GM18870 (cell line): ENCODE measurements at regions not wholly inside any gene's neighbourhood (a gene's known extent, or its start where the extent isn't known, plus 50 kb on each side); places are given as distances from the start of the nearest gene placed in this dataset.

Experiments used
- ATAC-seq: cut with Tn5 transposase; IDR thresholded peaks from one replicate; pipeline ENCODE4 v1.9.1; 2021; ENCODE audit warnings: moderate library complexity; ENCODE audit not compliant: unreplicated experiment

DNA sequence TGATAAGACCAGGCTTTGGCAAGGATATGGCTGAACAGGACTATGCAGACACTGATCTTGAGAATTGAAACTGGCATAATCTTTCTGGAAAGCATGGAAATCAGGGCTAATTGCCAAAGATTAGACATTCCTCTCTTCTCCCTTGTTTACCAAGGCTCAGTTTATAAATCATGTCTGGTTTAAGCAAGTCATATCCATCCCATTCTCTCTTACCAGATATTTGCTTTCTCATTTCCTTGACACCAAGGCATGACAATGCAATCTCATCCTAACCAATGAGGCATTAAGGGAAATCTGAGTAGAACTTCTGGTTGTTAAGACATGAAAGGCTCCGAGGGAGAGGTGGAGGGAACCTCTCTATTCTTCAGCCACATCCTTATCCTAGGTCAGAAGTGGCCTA, 110.3 kb upstream of the CEP85L start:
- ATAC-seq, result no peak

DNA sequence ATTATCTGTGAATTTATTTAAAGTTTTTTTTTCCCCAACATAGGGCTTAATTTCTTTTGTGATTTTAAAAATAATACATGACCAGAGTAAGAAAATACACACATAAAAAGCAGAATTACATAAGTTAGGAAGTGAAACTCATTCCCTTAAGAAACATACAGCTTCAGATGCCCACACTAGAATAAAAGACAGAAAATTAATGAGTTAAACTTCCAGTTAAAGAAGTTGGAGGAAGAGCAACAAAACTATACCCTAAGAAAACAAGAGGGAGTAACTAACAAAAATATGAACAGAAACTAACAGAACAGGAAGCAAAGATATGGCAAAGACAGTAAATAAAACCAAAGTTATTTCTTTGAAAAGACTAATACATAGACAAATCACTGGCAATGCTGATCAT, 107.6 kb upstream of the CEP85L start:
- ATAC-seq, result no peak

DNA sequence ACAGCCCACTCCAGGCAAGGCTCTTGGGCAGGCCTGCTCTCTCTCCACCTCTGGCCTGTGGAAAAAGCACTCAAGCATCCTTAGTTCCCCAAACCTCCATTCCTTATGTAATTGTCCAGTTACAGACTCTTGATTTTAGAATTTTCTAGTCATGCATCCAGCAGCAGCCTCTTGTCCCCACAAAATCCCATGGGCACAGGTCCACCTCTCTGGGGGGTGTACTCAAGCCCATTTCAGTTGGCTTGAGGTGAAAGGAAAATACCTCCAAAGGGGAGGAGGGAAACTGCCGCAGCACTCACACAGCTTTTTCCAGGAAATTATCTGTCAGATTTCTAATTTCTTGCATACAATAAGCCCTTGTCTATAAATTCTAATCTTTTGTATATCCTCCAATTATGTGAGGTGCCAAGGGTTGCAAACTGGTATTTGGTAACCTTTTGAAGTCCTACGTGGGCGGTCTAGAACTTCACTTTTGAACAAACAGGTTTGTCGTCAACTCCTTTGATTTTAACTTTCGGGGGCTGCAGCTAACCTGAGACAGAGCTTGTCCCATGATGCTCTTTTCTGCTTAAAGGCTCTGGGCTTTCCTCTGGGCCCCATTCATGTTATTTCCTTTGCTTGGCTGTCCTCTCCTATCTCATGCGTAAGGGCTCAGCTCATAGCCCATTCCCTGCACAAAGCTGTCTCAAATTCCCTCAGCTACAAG, 104.7 kb upstream of the CEP85L start:
- no peak for ATAC-seq

DNA sequence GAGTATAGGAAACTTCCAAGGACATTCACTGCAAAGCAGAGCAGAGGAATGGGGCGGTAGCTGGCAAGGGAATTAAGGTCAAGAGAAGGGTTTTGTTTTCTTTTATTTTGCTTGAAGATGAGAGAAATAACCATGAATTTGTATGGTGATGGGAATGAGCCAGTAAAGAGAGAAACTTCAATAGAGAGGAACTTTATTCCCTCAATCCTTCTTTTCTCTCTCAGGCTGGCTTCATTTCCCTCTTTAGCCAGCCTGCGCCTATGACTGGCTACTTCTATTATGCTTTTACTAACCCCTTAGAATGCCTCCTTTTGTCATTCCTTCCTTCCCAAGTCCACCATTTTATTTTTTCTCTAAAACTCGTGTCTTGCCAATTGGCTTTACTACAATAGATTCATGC, 101.4 kb upstream of the CEP85L start:
- ATAC-seq, result no peak

DNA sequence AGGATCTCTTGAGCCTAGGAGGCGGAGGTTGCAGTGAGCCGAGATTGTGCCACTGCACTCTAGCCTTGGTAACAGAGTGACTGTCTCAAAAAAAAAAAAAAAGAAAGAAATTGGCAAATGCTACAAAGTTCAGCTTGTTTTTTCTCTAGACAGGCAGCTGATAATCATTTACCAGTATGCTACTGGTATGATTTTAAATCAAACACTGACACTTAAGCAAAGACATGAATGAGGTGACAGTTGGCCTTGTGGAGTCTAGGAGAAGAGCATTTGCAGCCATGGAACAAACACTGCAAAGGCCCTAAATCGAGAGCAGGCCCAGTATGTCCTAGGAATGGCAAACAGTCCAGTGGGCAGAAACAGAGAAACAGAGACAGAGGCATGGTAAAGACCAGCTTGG, 99.7 kb upstream of the CEP85L start:
- no peak for ATAC-seq

DNA sequence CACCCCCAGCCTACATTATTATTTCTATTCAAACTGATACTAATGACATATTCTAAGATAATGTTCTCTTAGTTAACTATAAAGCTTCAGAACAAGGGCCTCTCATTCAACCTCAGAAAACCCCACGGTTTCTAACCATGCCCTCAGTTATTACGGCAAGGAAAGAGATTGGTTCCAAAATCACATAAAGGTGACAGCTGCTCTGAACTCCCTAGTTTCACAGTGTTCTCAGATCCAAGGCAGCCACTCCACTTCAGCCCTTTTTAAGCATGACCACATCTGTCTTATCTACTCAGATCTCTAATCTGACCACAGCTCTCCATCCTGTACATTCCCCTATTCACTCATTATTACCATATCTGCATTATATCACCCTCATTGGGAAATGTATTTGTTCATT, 98.8 kb upstream of the CEP85L start:
- ATAC-seq, result no peak

DNA sequence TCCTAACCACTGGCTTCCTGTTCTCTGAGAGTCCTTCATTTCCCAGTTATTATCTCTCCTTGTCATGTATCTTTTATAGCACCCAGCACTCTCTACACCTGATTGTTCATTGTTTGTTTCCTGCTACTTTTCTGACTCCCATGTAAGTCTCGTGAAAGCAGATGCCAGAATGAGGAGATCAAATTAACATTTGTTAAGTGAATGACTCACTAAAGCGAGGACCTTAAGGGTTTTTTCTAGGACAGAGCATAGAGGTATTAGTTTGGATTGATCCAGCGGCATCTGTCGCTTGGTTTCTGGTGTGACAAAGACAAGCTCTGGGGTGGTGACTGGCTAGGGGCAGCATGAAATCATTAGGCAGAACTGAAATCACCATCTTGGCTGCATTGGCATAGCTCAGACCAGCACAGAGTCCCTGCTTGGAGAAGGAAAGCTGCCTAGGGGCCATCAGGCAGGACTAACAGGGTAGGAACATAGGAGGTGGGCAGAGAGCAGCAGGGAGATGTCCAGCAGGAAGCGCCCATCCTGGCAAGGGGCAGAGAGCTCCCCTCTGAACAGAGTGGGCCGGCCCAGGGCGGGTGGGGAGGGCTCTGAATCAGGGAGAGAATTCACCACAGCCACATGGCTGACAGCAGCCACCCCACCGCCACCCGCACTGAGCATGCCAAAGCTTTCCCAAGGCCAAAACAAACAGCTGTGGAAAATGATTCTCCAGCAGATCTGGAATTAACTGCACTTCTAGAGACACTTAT, 97.1 kb upstream of the CEP85L start:
- ATAC-seq, result no peak

DNA sequence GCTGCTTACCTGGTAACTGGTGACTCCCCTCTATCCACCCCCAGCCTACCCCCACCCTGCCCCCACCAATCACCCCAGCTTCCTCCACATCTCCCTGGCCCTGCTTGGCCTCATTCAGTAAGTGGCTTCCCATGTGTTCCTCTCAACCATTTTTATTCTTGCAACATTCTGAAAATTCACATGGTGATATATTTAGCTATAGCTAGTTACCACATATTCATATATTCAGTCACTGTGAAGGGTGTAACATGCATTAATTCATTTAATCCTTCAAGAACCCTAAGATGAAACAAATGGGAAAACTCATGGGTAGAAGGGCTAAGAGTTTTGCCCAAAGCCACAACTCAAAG, 95.4 kb upstream of the CEP85L start:
- no peak for ATAC-seq

DNA sequence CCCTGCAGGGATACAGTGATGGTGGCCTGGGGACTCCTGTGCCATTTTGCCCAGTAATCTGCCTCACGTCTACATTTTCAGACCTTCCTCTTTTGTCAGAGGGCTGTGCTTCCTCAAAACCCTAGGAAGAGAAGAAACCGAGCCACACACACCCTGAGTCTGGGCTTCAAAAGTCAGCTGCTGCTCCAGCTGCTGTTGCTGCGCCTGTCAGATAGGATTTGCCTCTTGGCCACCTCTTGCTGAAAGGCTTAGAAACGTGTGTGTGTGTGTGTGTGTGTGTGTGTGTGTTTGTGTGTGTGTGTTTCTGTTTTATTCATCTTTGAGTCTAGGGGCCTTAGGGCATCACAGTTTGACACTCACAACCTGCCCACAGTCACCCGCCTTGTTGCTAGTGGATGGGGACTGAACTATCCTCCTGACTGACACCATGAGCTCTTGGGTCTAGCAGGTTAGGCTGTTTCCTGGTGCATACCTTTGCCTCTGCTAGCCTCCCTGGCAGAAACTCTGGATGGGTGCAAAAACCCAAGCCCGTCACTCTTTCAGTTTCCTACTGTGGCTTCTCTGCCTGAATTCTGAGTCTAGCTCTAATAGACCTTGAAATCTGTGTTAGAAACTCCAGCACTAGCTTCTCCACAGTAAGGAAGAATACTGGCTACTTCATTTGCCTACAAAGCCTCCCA, 94.9 kb upstream of the CEP85L start:
- ATAC-seq, result no peak

DNA sequence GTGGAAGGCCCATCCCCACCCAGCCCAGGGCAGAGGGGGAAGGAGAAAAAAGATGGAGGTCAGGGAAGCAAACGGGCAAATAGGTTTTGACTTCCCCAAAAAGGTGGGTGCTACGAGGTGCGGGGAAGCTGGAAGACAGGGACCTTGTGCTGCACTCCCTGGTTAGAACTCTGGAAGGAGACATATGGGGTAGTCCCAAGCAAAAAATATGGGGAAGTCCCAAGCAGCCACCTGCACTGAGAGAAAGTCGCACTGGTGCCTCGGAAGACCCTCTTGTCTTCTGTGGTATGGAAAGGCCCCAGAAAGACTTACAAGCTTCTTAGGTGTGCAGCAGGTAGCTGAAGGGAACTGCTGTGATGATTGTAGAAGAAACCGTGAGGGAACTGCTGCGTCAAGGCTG, 93.8 kb upstream of the CEP85L start:
- ATAC-seq, result no peak

DNA sequence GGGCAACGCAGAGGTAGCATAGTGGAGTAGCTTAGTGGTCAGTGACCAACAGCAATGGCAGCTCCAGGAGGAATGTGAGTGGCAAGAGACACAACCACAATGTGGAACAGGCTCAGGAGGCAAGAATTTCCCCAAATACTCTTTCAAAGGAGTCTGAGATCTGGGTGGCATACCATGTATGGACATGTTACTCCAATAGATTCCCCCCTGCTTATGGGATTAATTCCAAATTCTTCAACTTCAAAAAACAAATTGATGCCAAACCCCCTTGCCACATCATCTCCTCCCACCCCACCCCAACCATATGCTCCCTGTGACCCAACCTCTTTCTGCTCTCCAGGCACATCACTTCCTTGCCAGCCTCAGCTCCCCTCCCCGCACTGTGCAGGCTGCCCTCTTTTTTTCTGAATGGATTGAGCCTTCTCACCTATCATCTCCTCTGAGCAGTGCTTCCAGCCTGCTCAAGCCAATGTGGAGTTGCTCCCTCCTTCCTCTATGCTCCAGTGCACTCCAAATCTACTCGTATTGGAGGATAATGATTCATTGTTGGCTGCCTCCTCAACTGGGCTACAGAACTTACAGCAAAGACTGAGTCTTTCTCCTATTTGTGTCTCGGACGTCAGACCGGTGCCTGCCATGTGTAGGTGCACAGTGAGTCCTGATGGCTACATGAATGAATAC, 93.0 kb upstream of the CEP85L start:
- no peak for ATAC-seq

DNA sequence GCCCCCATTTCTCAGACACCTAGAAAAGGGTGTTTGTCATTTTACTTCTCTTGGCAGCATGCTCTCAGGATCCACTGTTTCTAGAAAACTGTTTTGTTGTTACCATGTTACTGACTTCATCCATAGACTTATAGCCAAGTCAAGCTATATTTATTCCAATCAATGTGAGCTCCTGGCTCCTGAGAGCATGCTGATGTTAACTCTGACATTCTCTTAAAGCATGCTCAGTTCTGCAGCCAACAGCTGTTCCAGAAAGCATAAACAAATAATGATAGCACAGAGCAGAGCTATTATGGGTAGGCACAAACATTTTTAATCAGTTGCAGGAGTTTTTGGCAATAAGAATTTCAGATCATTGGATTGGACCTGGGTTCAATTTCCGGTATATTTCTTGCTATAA, 92.4 kb upstream of the CEP85L start:
- ATAC-seq, result no peak

DNA sequence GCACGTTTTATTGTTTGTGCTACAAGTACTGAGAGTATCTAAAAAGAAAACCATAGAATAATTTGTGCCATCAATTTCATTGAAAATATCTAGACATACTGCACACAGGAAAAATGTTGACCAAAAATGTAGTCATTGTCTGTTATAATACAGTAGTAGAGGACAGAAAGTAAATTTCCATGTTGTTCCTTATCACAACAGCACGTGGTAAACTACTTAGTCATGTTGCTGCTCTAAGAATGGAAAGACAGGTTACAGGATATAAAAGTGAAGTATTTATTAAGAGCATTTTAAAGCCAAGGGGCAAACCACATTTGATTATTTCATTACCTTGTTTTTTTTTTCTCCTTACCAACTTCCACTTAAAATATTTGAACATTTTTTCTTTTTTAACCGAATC, 89.0 kb upstream of the CEP85L start:
- ATAC-seq, result no peak

DNA sequence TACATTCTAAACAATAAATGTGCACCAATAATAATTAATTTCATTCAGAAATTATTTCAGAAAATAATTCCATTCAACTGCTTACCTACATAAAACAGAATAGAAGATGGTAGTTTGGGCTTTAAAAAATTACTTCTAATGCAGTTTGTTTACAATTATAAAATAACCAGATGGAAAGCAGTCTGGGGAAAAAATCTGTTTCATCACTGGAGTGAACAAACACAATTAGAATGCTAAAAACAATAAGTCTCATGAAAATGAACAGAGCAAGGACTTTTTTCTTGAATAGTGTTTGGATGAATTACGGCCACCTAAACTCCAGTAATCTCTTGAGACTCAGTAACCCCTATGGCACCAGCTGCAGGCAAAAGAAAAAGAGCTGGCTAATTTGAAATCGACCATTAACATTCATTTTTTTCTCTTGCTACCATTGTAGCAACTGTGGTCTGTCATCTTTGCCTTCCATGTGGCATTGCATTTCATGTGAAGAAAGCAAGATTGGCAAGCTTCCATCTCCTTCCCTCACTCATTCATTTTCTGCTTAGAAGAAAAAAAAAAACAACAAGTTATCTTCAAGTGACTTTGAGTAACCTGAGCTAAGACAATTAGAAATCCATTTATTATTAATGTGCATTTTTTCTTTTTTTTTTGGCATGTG, 88.4 kb upstream of the CEP85L start:
- no peak for ATAC-seq

DNA sequence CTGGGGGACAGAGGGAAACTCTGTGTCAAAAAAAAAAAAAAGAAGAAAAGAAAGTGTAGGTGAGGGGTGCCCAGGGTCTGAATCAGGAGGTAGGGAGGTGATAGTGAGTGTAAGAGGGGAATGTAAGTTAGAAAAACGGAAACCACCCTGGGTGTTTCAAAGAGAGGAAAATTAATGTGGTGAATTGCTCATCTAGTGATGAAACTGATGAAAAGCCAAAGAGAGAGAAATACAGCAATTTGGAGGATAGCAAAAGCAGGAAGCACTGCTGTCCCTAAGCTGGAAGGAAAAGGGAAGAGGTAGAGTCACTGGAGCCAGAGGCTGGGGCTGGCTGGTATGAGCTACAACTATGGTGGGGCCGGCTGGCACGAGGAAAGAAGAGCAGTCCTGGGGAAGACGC, 85.0 kb upstream of the CEP85L start:
- no peak for ATAC-seq

DNA sequence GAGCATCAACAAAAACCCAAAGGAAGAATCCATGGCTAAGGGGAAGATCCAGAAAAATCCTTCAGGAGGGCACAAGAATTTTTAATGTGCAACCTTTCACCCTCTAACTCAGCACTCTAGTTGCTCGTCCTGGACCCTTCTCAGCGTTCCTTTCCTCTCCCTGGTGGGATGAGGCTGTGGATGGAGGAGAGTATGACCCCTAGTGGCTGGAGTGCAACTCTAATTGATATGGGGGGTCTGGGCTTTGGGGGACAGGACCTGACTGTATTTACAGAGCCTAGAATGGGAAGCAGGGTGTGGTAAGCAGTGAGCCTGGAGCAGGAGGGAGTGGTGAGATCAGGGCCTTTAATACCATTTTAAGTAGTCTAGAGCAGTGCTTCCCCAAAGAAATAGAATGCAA, 83.9 kb upstream of the CEP85L start:
- ATAC-seq, result no peak

DNA sequence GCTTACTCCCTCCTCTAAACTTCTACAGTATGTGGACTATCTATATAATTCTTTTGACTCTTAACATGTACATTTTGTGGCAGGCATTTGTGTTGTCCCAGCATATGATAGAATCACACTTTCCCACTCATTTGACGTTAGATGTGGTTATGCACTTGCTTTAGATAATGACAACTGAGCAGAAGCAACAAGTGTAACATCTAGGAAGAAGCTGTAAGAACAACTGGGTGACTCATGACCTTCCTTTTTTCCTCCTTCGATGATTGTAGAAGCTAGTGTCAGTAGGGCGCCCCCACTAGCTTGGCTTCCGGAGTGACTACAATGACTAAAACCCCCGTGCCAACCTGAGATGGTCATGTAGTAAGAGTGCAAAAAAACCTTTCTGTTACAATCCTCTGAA, 74.6 kb upstream of the CEP85L start:
- no peak for ATAC-seq

DNA sequence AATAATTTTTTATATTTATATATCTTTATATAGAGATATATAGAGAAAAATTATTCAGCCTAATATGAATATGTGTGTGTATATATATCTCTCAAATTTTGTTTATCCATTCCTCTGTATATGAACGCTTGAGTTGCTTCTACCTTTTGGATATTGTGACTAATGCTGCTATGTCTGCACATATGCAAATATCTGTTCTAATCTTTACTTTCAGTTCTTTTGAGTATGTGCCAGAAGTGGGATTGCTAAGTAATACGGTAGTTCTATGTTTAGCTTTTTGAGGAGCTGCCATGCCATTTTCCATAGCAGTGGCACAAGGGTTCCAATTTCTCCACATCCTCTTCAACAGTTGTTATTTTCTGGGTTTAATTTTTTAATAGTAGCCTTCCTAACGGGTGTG, 72.8 kb upstream of the CEP85L start:
- peak; percentile 88 for ATAC-seq

DNA sequence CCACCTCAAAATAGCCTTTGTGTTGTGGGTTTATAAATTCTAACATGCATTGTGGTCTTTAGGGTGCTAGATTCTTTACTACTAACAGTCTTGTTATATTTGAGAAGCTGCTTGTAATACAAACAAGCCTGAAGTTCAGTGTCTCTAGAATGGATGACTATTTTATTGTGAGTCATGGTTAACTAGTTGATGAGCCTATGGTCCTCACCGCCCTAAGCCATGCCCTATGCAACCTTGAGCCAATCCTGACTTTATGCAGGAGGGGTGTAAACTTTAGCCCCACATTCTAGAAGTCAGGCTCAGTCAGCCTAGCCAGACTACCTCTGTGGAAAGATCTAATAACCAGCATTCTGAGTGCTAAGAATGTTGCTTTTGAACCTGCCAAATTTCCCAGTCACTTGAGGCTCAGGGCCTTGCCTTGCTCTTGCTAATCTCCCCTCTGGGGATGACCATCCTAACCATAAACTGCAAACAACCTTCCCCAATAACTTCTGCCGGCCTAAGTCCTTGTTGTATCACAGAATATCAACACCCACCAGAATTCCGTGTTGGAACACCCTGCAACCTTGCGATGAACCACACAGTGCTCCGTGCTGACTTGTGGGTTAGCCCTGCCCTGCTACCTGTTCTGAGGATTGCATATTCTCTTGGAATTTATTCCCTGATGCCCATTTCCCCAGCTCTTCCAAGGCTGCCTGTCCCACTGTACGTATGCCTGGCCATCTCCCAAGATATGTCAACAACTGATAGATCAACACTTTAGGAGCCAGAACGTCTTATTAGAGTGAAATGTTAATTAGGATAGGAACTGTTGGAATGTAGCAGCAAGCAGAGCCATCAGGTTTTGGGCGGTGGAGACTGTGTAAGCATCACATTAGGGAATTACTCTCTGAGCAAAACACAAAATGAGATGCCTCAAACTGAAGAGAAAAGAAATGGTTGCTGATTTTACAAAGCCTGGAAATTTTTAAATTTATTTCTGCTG, 71.7 kb upstream of the CEP85L start:
- no peak for ATAC-seq

DNA sequence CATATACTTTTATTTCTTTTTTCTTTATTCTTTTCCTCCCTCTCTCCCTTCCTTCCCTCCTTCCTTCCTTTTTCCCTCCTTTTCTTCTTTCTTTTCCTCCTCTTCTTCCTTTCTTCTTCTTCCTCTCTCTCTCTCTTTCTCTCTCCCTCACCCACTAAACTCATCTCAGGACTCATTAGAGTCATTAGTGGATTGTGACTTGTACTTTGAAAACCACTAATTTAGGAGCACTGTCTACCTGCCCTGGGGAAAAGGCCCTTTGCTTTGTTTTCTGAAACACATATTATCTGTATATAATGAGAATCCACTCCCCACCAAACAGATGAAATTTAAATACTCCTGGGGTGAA, 68.7 kb upstream of the CEP85L start:
- ATAC-seq, result no peak
